ENCODE measurements at regions not wholly inside any gene's neighbourhood (a gene's known extent, or its start where the extent isn't known, plus 50 kb on each side); places are given as distances from the start of the nearest gene placed in this dataset.

DNA sequence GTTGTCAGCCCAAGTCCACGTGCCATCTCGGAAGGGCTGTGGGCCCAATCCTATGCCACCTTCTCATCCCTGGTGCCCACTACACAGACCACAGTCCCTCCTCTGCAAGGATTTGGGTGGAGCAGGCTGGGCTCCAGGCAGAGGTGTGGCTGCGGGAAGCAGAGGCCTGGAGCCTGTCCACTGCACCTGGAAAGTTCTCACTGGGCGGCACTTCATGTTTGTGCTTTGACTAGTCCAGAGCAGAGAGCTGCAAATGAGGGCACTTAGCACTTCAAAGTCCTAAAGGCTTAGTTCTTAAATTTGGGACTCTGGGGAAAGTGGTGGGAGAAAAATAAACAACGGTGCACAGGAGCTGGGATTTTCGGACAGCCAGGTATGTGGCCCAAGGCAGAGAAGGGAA, 308.9 kb upstream of the POU3F3 start:
- Histone ChIP-seq H3K4me1 (no peaks in the 10 kb centered on the region), H3K9me3 (no peaks in the 10 kb centered on the region)
- DNase-seq (ENCODE audit: low spot score in 2 of 2): no peak

DNA sequence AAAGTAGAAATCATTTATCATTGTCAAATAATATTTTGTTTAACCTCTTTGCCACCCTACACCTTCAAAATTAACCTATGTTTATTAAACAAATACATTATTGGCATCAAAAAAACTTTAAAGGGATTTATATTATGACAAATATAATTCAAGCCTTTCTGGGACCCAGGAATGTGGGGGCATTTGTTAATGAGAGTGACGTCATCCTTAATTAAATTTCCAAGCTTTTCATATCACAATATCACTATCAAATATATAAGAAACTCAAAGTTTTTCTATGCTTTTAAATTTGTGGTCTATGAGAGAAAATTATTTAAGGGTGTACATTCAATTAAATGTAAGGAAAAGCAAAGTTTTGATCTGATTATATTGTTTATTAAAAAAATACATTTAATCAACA, 307.4 kb upstream of the POU3F3 start:
- H3K27me3 ChIP-seq: no peaks in the 10 kb centered on the region
- no peaks in the 10 kb centered on the region for H3K4me1 ChIP-seq
- H3K27ac ChIP-seq: no peak overlapping the region
- no peak for DNase-seq (ENCODE audit: low spot score in 2 of 2)
- TF ChIP-seq, protein P1, sequence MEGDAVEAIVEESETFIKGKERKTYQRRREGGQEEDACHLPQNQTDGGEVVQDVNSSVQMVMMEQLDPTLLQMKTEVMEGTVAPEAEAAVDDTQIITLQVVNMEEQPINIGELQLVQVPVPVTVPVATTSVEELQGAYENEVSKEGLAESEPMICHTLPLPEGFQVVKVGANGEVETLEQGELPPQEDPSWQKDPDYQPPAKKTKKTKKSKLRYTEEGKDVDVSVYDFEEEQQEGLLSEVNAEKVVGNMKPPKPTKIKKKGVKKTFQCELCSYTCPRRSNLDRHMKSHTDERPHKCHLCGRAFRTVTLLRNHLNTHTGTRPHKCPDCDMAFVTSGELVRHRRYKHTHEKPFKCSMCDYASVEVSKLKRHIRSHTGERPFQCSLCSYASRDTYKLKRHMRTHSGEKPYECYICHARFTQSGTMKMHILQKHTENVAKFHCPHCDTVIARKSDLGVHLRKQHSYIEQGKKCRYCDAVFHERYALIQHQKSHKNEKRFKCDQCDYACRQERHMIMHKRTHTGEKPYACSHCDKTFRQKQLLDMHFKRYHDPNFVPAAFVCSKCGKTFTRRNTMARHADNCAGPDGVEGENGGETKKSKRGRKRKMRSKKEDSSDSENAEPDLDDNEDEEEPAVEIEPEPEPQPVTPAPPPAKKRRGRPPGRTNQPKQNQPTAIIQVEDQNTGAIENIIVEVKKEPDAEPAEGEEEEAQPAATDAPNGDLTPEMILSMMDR (IDR thresholded peaks at IDR 0.05): no peak
- no peaks in the 10 kb centered on the region for H3K9me3 ChIP-seq
- H3K36me3 ChIP-seq: no peaks in the 10 kb centered on the region
- no peak overlapping the region for H3K4me3 ChIP-seq
- intact Hi-C loops (cut with DNase I): no loop called here

More for the DNA sequence above, 308.9 kb upstream of the POU3F3 start:
- no peaks in the 10 kb centered on the region for H3K36me3 ChIP-seq
- TF ChIP-seq, protein P1 (IDR thresholded peaks at IDR 0.05): no peak
- no peak overlapping the region for H3K4me3 ChIP-seq
- no peaks in the 10 kb centered on the region for H3K27me3 ChIP-seq
- intact Hi-C loops (cut with DNase I): no loop called here
- H3K27ac ChIP-seq: no peak overlapping the region

GRCh38 chr2:104547221-104547620, 306.7 kb upstream of the POU3F3 start:
- TF ChIP-seq, protein P1 (IDR thresholded peaks at IDR 0.05): no peak
- no peak for DNase-seq (ENCODE audit: low spot score in 2 of 2)
- intact Hi-C loops (cut with DNase I): no loop called here
- no peak overlapping the region for H3K27ac ChIP-seq
- no peaks in the 10 kb centered on the region for H3K4me1 ChIP-seq
- H3K27me3 ChIP-seq: no peaks in the 10 kb centered on the region
- H3K4me3 ChIP-seq: no peak overlapping the region
- no peaks in the 10 kb centered on the region for H3K36me3 ChIP-seq
- H3K9me3 ChIP-seq: no peaks in the 10 kb centered on the region

DNA sequence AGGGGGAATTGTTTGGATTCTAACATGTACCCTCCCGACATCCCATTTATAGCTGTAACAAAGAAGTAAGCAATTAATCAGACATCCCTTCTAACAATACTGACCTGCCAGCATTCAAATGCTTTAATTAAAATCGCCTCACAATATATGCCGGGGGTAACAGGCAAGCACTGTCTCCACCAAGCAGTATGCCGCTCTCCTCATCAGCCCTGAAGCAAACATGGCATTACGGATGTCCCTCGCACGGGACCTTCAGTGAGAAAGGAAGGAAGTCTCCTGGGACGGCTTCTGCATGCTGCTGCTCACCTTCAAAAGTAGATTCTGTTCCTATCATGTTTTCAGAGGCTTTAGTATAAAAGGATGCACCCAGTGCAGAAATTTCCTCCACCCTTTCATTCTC, 292.7 kb upstream of the POU3F3 start:
- TF ChIP-seq, protein P1 (IDR thresholded peaks at IDR 0.05): no peak
- Histone ChIP-seq H3K27me3 (no peaks in the 10 kb centered on the region), H3K4me1 (no peaks in the 10 kb centered on the region), H3K27ac (no peak overlapping the region), H3K36me3 (no peaks in the 10 kb centered on the region), H3K4me3 (no peak overlapping the region), H3K9me3 (no peaks in the 10 kb centered on the region)
- DNase-seq (ENCODE audit: low spot score in 2 of 2): no peak
- intact Hi-C loops (cut with DNase I): no loop called here

- H3K4me1 ChIP-seq: no peaks in the 10 kb centered on the region
- no peak overlapping the region for H3K27ac ChIP-seq
- intact Hi-C loops (cut with DNase I): no loop called here
These were observed 291.4 kb upstream of the POU3F3 start for GRCh38 chr2:104562537-104562936.

More at GRCh38 chr2:104562537-104562936, 291.4 kb upstream of the POU3F3 start:
- TF ChIP-seq, protein P1 (IDR thresholded peaks at IDR 0.05): no peak
- Histone ChIP-seq H3K36me3 (no peaks in the 10 kb centered on the region), H3K27me3 (no peaks in the 10 kb centered on the region), H3K9me3 (no peaks in the 10 kb centered on the region), H3K4me3 (no peak overlapping the region)
- DNase-seq (ENCODE audit: low spot score in 2 of 2): no peak

Data from ascending aorta (tissue), 2 donors.